H9 (cell line): ENCODE measurements at regions not wholly inside any gene's neighbourhood (a gene's known extent, or its start where the extent isn't known, plus 50 kb on each side); places are given as distances from the start of the nearest gene placed in this dataset.

Source experiments
- DNase-seq: peaks from one replicate; pipeline ENCODE4 v3.0.0-alpha.2; 2017
- H2AFZ ChIP-seq: one replicate; pipeline ENCODE4 v1.6.1; 2013; ENCODE audit warnings: mild to moderate bottlenecking, low read length, control low read depth, moderate library complexity
- H2AK5ac ChIP-seq: 2 replicates; pipeline ENCODE4 v1.6.1; 2013; ENCODE audit warnings: low read length, control low read depth, mixed read lengths; ENCODE audit not compliant: insufficient read length
- H2BK120ac ChIP-seq: one replicate; pipeline ENCODE4 v1.6.1; 2013; ENCODE audit warnings: low read depth, mild to moderate bottlenecking, low read length, control low read depth, inconsistent platforms; ENCODE audit not compliant: poor library complexity, severe bottlenecking
- H2BK12ac ChIP-seq: 2 replicates; pipeline ENCODE4 v1.6.1; 2013; ENCODE audit warnings: low read length, control low read depth, mixed read lengths, low read depth; ENCODE audit not compliant: insufficient read length
- H2BK15ac ChIP-seq: 2 replicates; pipeline ENCODE4 v1.6.1; 2013; ENCODE audit warnings: low read depth, low read length, control low read depth
- H2BK20ac ChIP-seq: one replicate; pipeline ENCODE4 v1.6.1; 2013; ENCODE audit warnings: low read depth, mild to moderate bottlenecking, low read length, control low read depth, inconsistent platforms; ENCODE audit not compliant: poor library complexity, severe bottlenecking
- H2BK5ac ChIP-seq: 2 replicates; pipeline ENCODE4 v1.6.1; 2013; ENCODE audit warnings: low read length, control low read depth, mixed read lengths; ENCODE audit not compliant: insufficient read length
- H3K14ac ChIP-seq: 2 replicates; pipeline ENCODE4 v1.6.1; 2013; ENCODE audit warnings: low read length, control low read depth; ENCODE audit not compliant: insufficient read depth
- H3K18ac ChIP-seq: 2 replicates; pipeline ENCODE4 v1.6.1; 2013; ENCODE audit warnings: low read depth, mild to moderate bottlenecking, mixed read lengths, low read length, control low read depth; ENCODE audit not compliant: insufficient read length
- H3K23ac ChIP-seq: 2 replicates; pipeline ENCODE4 v1.6.1; 2013; ENCODE audit warnings: low read length, control low read depth, mixed read lengths, low read depth; ENCODE audit not compliant: insufficient read length
- H3K23me2 ChIP-seq: 2 replicates; pipeline ENCODE4 v1.6.1; 2013; ENCODE audit warnings: low read depth, mild to moderate bottlenecking, mixed read lengths, low read length, control low read depth; ENCODE audit not compliant: insufficient read length, poor library complexity, severe bottlenecking
- H3K27ac ChIP-seq: 2 replicates; pipeline ENCODE4 v1.5.1; 2013; ENCODE audit warnings: low read length, control low read depth, mixed read lengths, low read depth; ENCODE audit not compliant: insufficient read length
- H3K27me3 ChIP-seq: 2 replicates; pipeline ENCODE4 v1.6.1; 2013; ENCODE audit warnings: low read length, control low read depth, inconsistent platforms; ENCODE audit not compliant: insufficient read depth
- H3K4ac ChIP-seq: 2 replicates; pipeline ENCODE4 v1.6.1; 2013; ENCODE audit warnings: low read depth, mild to moderate bottlenecking, control low read depth, inconsistent platforms, low read length, moderate library complexity
- H3K4me1 ChIP-seq: 2 replicates; pipeline ENCODE4 v1.6.1; 2013; ENCODE audit warnings: low read length, control low read depth, inconsistent platforms; ENCODE audit not compliant: insufficient read depth
- H3K4me2 ChIP-seq: 2 replicates; pipeline ENCODE4 v1.6.1; 2013; ENCODE audit warnings: low read length, control low read depth, mixed read lengths; ENCODE audit not compliant: insufficient read length, insufficient read depth
- H3K56ac ChIP-seq: 2 replicates; pipeline ENCODE4 v1.6.1; 2013; ENCODE audit warnings: low read depth, mild to moderate bottlenecking, mixed read lengths, low read length, control low read depth; ENCODE audit not compliant: insufficient read length
- H3K79me1 ChIP-seq: 2 replicates; pipeline ENCODE4 v1.6.1; 2013; ENCODE audit warnings: low read depth, mild to moderate bottlenecking, moderate library complexity, low read length, control low read depth, inconsistent platforms; ENCODE audit not compliant: insufficient read depth, poor library complexity, severe bottlenecking
- H3K79me2 ChIP-seq: 2 replicates; pipeline ENCODE4 v1.6.1; 2013; ENCODE audit warnings: low read length, control low read depth, inconsistent platforms; ENCODE audit not compliant: insufficient read depth
- H3K9ac ChIP-seq: 2 replicates; pipeline ENCODE4 v1.6.1; 2013; ENCODE audit warnings: low read length, control low read depth, mixed read lengths; ENCODE audit not compliant: insufficient read length; ENCODE audit errors: extremely low read depth
- H3K9me3 ChIP-seq: one replicate; pipeline ENCODE4 v1.6.1; 2013; ENCODE audit warnings: low read depth, low read length, inconsistent platforms; ENCODE audit not compliant: control insufficient read depth
- H3T11ph ChIP-seq: one replicate; pipeline ENCODE4 v1.6.1; 2013; ENCODE audit warnings: mild to moderate bottlenecking, low read length, control low read depth, inconsistent platforms
- H4K20me1 ChIP-seq: one replicate; pipeline ENCODE4 v1.6.1; 2013; ENCODE audit not compliant: control insufficient read depth, insufficient read length, insufficient read depth
- H4K5ac ChIP-seq: 2 replicates; pipeline ENCODE4 v1.6.1; 2013; ENCODE audit warnings: low read depth, mild to moderate bottlenecking, mixed read lengths, low read length, control low read depth; ENCODE audit not compliant: insufficient read length
- H4K8ac ChIP-seq: replicated peaks from 2 replicates; pipeline ENCODE4 v1.6.1; 2013; ENCODE audit warnings: low read length, control low read depth, mixed read lengths, low read depth; ENCODE audit not compliant: insufficient read length
- H4K91ac ChIP-seq: 2 replicates; pipeline ENCODE4 v1.6.1; 2013; ENCODE audit warnings: low read depth, mild to moderate bottlenecking, moderate library complexity, mixed read lengths, low read length, control low read depth; ENCODE audit not compliant: insufficient read length
- H3K27ac Mint-ChIP-seq, 3 experiments: 2 replicates in 2 of 3; 3 replicates in 1 of 3; pipeline ENCODE4 v1.8.0; 2020 to 2021; ENCODE audit warnings: mixed read lengths in 3 of 3, mild to moderate bottlenecking in 1 of 3, moderate library complexity in 1 of 3
- H3K27me3 Mint-ChIP-seq: 2 replicates; pipeline ENCODE4 v1.8.0; 2021; ENCODE audit warnings: low read depth, mild to moderate bottlenecking, moderate library complexity, mixed read lengths
- H3K36me3 Mint-ChIP-seq, 3 experiments: 2 replicates in 2 of 3; 3 replicates in 1 of 3; pipeline ENCODE4 v1.8.0; 2020 to 2021; ENCODE audit warnings: low read depth in 3 of 3, mixed read lengths in 3 of 3; ENCODE audit not compliant: insufficient read depth in 1 of 3
- H3K4me1 Mint-ChIP-seq, 2 experiments: 2 replicates each; pipeline ENCODE4 v1.8.0; 2020; ENCODE audit warnings: mixed read lengths in 2 of 2
- H3K4me3 Mint-ChIP-seq, 2 experiments: 2 replicates in 1 of 2; 3 replicates in 1 of 2; pipeline ENCODE4 v1.8.0; 2020 to 2021; ENCODE audit warnings: mild to moderate bottlenecking in 2 of 2, mixed read lengths in 2 of 2, moderate library complexity in 1 of 2
- H3K9me3 Mint-ChIP-seq, 2 experiments: 2 replicates in 1 of 2; 3 replicates in 1 of 2; pipeline ENCODE4 v1.8.0; 2020; ENCODE audit warnings: mild to moderate bottlenecking in 2 of 2, mixed read lengths in 2 of 2, moderate library complexity in 1 of 2
- WGBS: extraction: QIAGEN DNeasy Blood & Tissue Kit; methylation state at CpG from one replicate; pipeline ENCODE4 v1.1.7; 2013; ENCODE audit warnings: missing lambda C conversion rate, low lambda C conversion rate, mixed read lengths; ENCODE audit not compliant: insufficient read length; ENCODE audit errors: extremely low coverage; 5-methylcytosine and 5-hydroxymethylcytosine counted together
- TF ChIP-seq, protein P1 (sequence below): fragments of 200-600 bp; sonication (generic); conservative IDR thresholded peaks from 3 replicates; pipeline ENCODE4 v1.8.0; 2021; ENCODE audit warnings: antibody characterized with exemption, mild to moderate bottlenecking

DNA sequence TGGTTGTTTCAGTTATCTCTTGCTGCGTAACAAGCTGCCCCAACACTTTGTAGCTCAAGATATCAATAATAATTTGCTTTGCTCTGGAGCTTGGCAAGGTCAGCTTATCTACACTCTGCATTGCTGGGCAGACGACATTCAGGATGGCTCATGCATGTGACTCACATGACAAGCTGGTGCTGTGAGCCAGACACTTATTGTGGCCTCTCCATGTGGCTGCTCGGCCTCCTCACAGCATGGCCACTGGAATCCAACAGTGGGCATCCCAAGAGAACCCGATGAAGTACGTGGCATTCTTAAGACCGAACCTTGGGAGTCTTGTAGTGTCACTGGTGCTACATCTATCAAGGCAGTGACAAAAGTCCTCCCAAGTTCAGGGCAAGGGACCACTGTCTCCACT is 94.2 kb upstream of the MVB12B start:
- no peak overlapping the region for H2BK20ac ChIP-seq
- TF ChIP-seq, protein P1, sequence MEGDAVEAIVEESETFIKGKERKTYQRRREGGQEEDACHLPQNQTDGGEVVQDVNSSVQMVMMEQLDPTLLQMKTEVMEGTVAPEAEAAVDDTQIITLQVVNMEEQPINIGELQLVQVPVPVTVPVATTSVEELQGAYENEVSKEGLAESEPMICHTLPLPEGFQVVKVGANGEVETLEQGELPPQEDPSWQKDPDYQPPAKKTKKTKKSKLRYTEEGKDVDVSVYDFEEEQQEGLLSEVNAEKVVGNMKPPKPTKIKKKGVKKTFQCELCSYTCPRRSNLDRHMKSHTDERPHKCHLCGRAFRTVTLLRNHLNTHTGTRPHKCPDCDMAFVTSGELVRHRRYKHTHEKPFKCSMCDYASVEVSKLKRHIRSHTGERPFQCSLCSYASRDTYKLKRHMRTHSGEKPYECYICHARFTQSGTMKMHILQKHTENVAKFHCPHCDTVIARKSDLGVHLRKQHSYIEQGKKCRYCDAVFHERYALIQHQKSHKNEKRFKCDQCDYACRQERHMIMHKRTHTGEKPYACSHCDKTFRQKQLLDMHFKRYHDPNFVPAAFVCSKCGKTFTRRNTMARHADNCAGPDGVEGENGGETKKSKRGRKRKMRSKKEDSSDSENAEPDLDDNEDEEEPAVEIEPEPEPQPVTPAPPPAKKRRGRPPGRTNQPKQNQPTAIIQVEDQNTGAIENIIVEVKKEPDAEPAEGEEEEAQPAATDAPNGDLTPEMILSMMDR: no peak
- WGBS: no CpG with 5 or more reads among the region's 6 CpGs
- no peak overlapping the region for H3K9ac ChIP-seq
- H3K4me1 Mint-ChIP-seq: peaks cover 0 to 8% of the 10 kb centered on the region in 2 experiments; a peak in 2 of 4 replicates
- no peak overlapping the region for H2AK5ac ChIP-seq
- no peaks in the 10 kb centered on the region for H4K20me1 ChIP-seq
- no peak overlapping the region for H4K91ac ChIP-seq
- H3K27me3 Mint-ChIP-seq: peaks cover 13% of the 10 kb centered on the region
- H3K27me3 ChIP-seq: no peaks in the 10 kb centered on the region
- H3K4ac ChIP-seq: no peak overlapping the region
- no peaks in the 10 kb centered on the region for H3K79me2 ChIP-seq
- H2BK15ac ChIP-seq: no peak overlapping the region
- H2BK5ac ChIP-seq: no peak overlapping the region
- H3K14ac ChIP-seq: no peak overlapping the region
- no peak overlapping the region for H3K23ac ChIP-seq
- no peak overlapping the region for H4K8ac ChIP-seq
- no peak overlapping the region for H3K4me3 Mint-ChIP-seq
- H3K4me1 ChIP-seq: no peaks in the 10 kb centered on the region
- DNase-seq: no peak
- no peak overlapping the region for H3T11ph ChIP-seq
- no peak overlapping the region for H2BK12ac ChIP-seq
- no peaks in the 10 kb centered on the region for H3K9me3 ChIP-seq
- H3K9me3 Mint-ChIP-seq: no peaks in the 10 kb centered on the region
- H2BK120ac ChIP-seq: no peak overlapping the region
- H3K27ac Mint-ChIP-seq: no peak overlapping the region; a peak in 1 of 7 replicates
- no peaks in the 10 kb centered on the region for H3K79me1 ChIP-seq
- no peak overlapping the region for H4K5ac ChIP-seq
- H3K56ac ChIP-seq: no peak overlapping the region
- no peak overlapping the region for H2AFZ ChIP-seq
- H3K27ac ChIP-seq: no peak overlapping the region
- H3K23me2 ChIP-seq: no peaks in the 10 kb centered on the region
- no peak overlapping the region for H3K4me2 ChIP-seq
- H3K18ac ChIP-seq: no peak overlapping the region
- H3K36me3 Mint-ChIP-seq: no peaks in the 10 kb centered on the region
